BLaER1 (cell line): ENCODE measurements at regions not wholly inside any gene's neighbourhood (a gene's known extent, or its start where the extent isn't known, plus 50 kb on each side); places are given as distances from the start of the nearest gene placed in this dataset.

Source experiments
- H3K27ac ChIP-seq: shearing (Covaris generic); formaldehyde crosslinking; 2 replicates; pipeline ENCODE4 v1.8.1; 2022
- H3K27me3 ChIP-seq: shearing (Covaris generic); formaldehyde crosslinking; 2 replicates; pipeline ENCODE4 v1.8.1; 2022
- H3K36me3 ChIP-seq: shearing (Covaris generic); formaldehyde crosslinking; 2 replicates; pipeline ENCODE4 v1.8.1; 2022
- H3K4me1 ChIP-seq: shearing (Covaris generic); formaldehyde crosslinking; 2 replicates; pipeline ENCODE4 v1.8.1; 2022
- H3K4me2 ChIP-seq: shearing (Covaris generic); formaldehyde crosslinking; 2 replicates; pipeline ENCODE4 v1.8.1; 2022
- H3K4me3 ChIP-seq: shearing (Covaris generic); formaldehyde crosslinking; 2 replicates; pipeline ENCODE4 v1.8.1; 2022
- H3K9ac ChIP-seq: shearing (Covaris generic); formaldehyde crosslinking; 2 replicates; pipeline ENCODE4 v1.8.1; 2022
- H3K9me3 ChIP-seq: shearing (Covaris generic); formaldehyde crosslinking; 2 replicates; pipeline ENCODE4 v1.8.1; 2022
- H4K20me1 ChIP-seq: shearing (Covaris generic); formaldehyde crosslinking; 2 replicates; pipeline ENCODE4 v1.8.1; 2022
- Cebpa-rat ChIP-seq: shearing (Covaris generic); IDR thresholded peaks from 2 replicates; pipeline ENCODE4 v1.8.1; 2022

GRCh38 chr5:17429353-17429752 is 68.7 kb upstream of the TAF11L2 start:
- no peak overlapping the region for H3K27ac ChIP-seq
- no peaks in the 10 kb centered on the region for H4K20me1 ChIP-seq
- no peak overlapping the region for H3K4me3 ChIP-seq
- no peaks in the 10 kb centered on the region for H3K27me3 ChIP-seq
- no peak overlapping the region for H3K9ac ChIP-seq
- H3K4me1 ChIP-seq, result peaks cover 10% of the 10 kb centered on the region
- no peaks in the 10 kb centered on the region for H3K36me3 ChIP-seq
- no peaks in the 10 kb centered on the region for H3K9me3 ChIP-seq
- no peak for TF ChIP-seq Cebpa-rat
- no peak overlapping the region for H3K4me2 ChIP-seq

DNA sequence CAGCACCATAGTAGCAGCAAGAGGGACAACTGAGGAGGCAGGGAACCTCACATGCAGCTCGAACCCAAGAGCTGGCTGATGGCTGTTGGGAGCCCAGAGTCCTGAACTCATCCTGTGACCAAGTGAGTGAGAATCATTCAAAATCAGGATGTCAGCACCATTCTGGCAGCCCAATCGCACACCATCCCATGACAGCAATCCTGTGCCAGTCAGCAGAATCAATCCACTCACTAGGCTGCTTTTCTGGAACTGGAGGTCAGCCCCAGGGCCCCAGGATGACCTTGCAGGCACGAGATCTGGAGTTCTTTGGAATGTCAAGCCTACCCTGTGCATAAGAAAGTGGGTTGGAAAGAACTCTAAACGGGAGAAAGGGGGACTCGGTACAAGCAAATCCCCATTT is 67.8 kb upstream of the TAF11L2 start:
- Histone ChIP-seq H3K4me1 (peaks cover 7% of the 10 kb centered on the region), H3K27me3 (no peaks in the 10 kb centered on the region), H3K36me3 (no peaks in the 10 kb centered on the region), H3K9ac (no peak overlapping the region), H4K20me1 (no peaks in the 10 kb centered on the region), H3K9me3 (no peaks in the 10 kb centered on the region), H3K4me2 (no peak overlapping the region), H3K27ac (no peak overlapping the region), H3K4me3 (no peak overlapping the region)
- TF ChIP-seq Cebpa-rat, result no peak

DNA sequence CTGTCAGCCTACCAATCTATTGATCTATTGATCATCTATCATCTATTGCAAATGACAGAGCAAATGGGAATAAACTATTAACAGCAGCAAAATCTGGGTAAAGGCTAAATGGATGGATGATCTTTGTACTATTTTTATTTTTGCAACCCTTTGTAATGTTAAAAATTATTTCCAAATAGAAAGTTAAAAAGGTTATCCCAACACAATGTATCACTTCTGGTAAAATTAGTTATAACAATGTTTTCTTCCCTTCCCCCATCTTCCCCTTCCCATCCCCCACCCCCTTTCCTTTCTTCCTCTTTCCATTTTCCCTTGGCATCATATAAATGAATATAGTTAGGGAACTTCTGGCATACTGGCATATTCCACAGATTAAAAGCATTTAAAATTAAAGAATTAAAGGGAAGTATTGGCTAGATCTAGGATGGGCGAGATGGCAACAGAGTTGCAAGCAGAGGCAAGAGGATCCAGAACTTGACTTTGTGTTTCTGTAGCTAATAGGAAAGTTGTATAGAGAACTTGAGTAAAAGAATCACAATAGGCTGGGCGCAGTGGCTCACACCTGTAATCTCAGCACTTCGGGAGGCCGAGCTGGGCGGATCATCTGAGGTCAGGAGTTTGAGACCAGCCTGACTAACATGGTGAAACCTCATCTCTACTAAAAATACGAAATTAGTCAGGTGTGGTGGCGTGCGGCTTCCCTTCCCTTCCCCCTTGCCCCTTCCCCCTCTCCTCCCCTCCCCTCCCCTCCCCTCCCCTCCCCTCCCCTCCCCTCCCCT is 66.6 kb upstream of the TAF11L2 start:
- TF ChIP-seq Cebpa-rat, result no peak
- H3K9me3 ChIP-seq, result no peaks in the 10 kb centered on the region
- no peak overlapping the region for H3K4me2 ChIP-seq
- H3K4me3 ChIP-seq, result no peak overlapping the region
- H3K36me3 ChIP-seq, result no peaks in the 10 kb centered on the region
- no peak overlapping the region for H3K9ac ChIP-seq
- H3K4me1 ChIP-seq, result peaks cover 3% of the 10 kb centered on the region; the same call in 1 of the 2 replicates
- H3K27ac ChIP-seq, result no peak overlapping the region
- H3K27me3 ChIP-seq, result no peaks in the 10 kb centered on the region
- no peaks in the 10 kb centered on the region for H4K20me1 ChIP-seq

DNA sequence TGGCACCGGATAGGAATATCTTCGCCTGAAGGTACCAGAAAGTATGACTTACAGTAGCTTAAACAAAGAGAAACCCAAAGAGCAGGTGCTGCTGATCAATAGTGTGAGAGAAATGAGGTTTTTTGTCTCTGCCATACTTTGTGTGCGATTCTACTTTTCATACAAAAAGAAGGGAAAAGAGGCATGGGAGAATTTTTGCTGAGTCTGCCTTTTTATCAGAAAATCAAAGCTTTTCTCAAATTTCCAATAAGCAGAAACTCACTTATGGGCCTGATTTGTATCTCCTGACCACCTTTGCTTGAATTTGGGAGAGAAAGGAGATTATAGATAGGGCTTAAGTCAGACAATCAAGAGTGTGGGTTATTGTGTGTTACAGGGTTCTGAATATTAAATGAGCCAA is 65.5 kb upstream of the TAF11L2 start:
- H3K27me3 ChIP-seq, result no peaks in the 10 kb centered on the region

DNA sequence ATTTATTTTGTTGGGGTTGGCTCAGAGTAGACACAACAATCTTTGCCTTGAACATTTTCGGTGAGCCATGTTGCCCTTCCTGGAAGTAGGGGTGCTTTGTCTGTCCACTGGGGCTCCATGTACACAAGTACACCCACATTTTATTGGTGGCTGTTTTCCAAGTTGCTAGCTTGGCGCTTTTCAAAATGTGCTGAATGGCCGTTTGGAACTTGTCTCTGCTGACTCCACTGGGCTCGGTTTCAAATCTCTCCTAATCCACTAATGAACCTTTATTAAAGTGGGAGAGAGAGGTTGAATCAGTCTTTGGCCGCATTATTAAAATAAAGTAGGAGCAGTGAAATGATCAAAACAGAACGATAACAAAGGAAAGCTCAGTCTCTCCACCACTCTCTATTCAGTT is 64.6 kb upstream of the TAF11L2 start:
- H3K36me3 ChIP-seq, result no peaks in the 10 kb centered on the region
- no peak overlapping the region for H3K9ac ChIP-seq
- H3K4me2 ChIP-seq, result no peak overlapping the region
- no peak overlapping the region for H3K27ac ChIP-seq
- no peak overlapping the region for H3K4me3 ChIP-seq
- TF ChIP-seq Cebpa-rat, result no peak
- no peaks in the 10 kb centered on the region for H3K27me3 ChIP-seq
- peaks cover 14% of the 10 kb centered on the region for H3K4me1 ChIP-seq
- H3K9me3 ChIP-seq, result no peaks in the 10 kb centered on the region
- no peaks in the 10 kb centered on the region for H4K20me1 ChIP-seq

More for the DNA sequence above, 65.5 kb upstream of the TAF11L2 start:
- Histone ChIP-seq H3K9ac (no peak overlapping the region), H3K36me3 (no peaks in the 10 kb centered on the region), H4K20me1 (no peaks in the 10 kb centered on the region), H3K4me2 (no peak overlapping the region), H3K27ac (no peak overlapping the region), H3K4me3 (no peak overlapping the region), H3K4me1 (peaks cover 14% of the 10 kb centered on the region), H3K9me3 (no peaks in the 10 kb centered on the region)
- no peak for TF ChIP-seq Cebpa-rat

DNA sequence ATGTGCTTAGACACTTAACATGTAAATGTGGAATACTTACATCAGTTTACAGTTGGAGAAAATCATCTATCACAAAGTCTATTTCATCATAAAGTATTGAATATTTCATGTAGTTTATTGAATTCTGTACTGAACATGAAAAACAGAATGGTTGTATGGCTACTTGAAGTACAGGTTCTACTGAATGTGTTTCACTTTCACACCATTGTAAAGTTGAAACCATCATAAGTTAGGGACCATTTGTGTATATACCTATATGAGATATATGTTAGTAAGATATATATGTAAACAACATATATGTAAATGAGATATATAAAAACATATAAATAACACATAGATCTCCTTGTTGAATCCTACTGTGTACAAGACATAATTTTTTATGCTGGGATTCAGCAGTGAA is 63.0 kb upstream of the TAF11L2 start:
- H3K4me2 ChIP-seq, result no peak overlapping the region
- H3K27ac ChIP-seq, result no peak overlapping the region
- H3K4me1 ChIP-seq, result peaks cover 14% of the 10 kb centered on the region
- peaks cover 7% of the 10 kb centered on the region for H3K9me3 ChIP-seq
- no peak for TF ChIP-seq Cebpa-rat
- H3K4me3 ChIP-seq, result no peak overlapping the region
- no peaks in the 10 kb centered on the region for H4K20me1 ChIP-seq
- no peaks in the 10 kb centered on the region for H3K27me3 ChIP-seq
- no peak overlapping the region for H3K9ac ChIP-seq
- no peaks in the 10 kb centered on the region for H3K36me3 ChIP-seq

DNA sequence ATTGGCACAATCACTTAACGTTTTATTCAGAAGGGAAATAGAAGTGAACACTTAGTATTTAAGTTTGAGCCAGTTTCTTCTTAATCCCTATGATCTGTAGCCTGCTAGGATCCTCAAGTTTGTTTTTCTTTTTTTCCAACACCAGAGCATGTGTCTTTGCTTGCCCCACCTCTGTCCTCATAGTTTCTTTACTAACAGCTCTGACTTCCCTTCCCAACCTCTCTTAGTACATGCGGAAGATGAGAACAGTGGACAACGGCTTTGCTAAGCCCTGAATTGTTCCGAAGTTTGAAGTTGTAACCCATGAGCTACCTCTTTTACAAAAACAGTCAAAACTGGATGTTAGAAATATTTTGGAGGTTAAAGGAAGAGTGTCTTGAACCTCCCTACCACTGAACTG is 61.7 kb upstream of the TAF11L2 start:
- Histone ChIP-seq H3K9ac (no peak overlapping the region), H3K36me3 (no peaks in the 10 kb centered on the region), H3K4me2 (peak overlapping the region; percentile 70), H3K27ac (peak overlapping the region; percentile 36; the same call in 1 of the 2 replicates), H3K9me3 (peaks cover 16% of the 10 kb centered on the region), H3K4me1 (peaks cover 14% of the 10 kb centered on the region), H3K4me3 (peak overlapping the region; percentile 37; the same call in 1 of the 2 replicates), H4K20me1 (no peaks in the 10 kb centered on the region), H3K27me3 (no peaks in the 10 kb centered on the region)
- no peak for TF ChIP-seq Cebpa-rat

GRCh38 chr5:17436761-17437221 is 61.2 kb upstream of the TAF11L2 start:
- peak overlapping the region; percentile 70 for H3K4me2 ChIP-seq
- no peaks in the 10 kb centered on the region for H3K27me3 ChIP-seq
- peak overlapping the region; percentile 36; the same call in 1 of the 2 replicates for H3K27ac ChIP-seq
- TF ChIP-seq Cebpa-rat, result no peak
- peaks cover 16% of the 10 kb centered on the region for H3K9me3 ChIP-seq
- H4K20me1 ChIP-seq, result no peaks in the 10 kb centered on the region
- H3K4me1 ChIP-seq, result peaks cover 14% of the 10 kb centered on the region
- no peak overlapping the region for H3K9ac ChIP-seq
- peak overlapping the region; percentile 37; the same call in 1 of the 2 replicates for H3K4me3 ChIP-seq
- H3K36me3 ChIP-seq, result no peaks in the 10 kb centered on the region

- no peaks in the 10 kb centered on the region for H3K36me3 ChIP-seq
- TF ChIP-seq Cebpa-rat, result no peak
- no peak overlapping the region for H3K4me2 ChIP-seq
- peaks cover 16% of the 10 kb centered on the region for H3K9me3 ChIP-seq
- no peaks in the 10 kb centered on the region for H3K27me3 ChIP-seq
- no peak overlapping the region for H3K9ac ChIP-seq
- no peak overlapping the region for H3K4me3 ChIP-seq
- no peak overlapping the region for H3K27ac ChIP-seq
- no peaks in the 10 kb centered on the region for H4K20me1 ChIP-seq
- peaks cover 14% of the 10 kb centered on the region for H3K4me1 ChIP-seq
Observed at GRCh38 chr5:17438027-17438426, 60.0 kb upstream of the TAF11L2 start.

GRCh38 chr5:17439956-17440355 is 58.1 kb upstream of the TAF11L2 start:
- Histone ChIP-seq H3K9ac (no peak overlapping the region), H3K4me3 (no peak overlapping the region), H3K27me3 (no peaks in the 10 kb centered on the region), H3K4me2 (no peak overlapping the region), H3K36me3 (no peaks in the 10 kb centered on the region), H3K4me1 (peaks cover 14% of the 10 kb centered on the region), H4K20me1 (no peaks in the 10 kb centered on the region), H3K9me3 (peaks cover 16% of the 10 kb centered on the region), H3K27ac (no peak overlapping the region)
- TF ChIP-seq Cebpa-rat, result no peak
